ENCODE measurements at regions not wholly inside any gene's neighbourhood (a gene's known extent, or its start where the extent isn't known, plus 50 kb on each side); places are given as distances from the start of the nearest gene placed in this dataset.

- ChIA-PET POLR2A (no interaction called here), CTCF (interaction anchor here (1.3 kb wide), 1 partner anchor 38 kb away, joined by 3 read pairs; no protein-coding TSS in a partner anchor)
- no peak for TF ChIP-seq CTCF (IDR thresholded peaks at IDR 0.05; ENCODE audit: control extremely low read depth, extremely low read depth, low read depth, missing control alignments)
- DNase-seq (ENCODE audit: extremely low spot score) = no peak
These were observed 518.5 kb downstream of the PTPRU start for GRCh38 chr1:29754573-29755375.

DNA sequence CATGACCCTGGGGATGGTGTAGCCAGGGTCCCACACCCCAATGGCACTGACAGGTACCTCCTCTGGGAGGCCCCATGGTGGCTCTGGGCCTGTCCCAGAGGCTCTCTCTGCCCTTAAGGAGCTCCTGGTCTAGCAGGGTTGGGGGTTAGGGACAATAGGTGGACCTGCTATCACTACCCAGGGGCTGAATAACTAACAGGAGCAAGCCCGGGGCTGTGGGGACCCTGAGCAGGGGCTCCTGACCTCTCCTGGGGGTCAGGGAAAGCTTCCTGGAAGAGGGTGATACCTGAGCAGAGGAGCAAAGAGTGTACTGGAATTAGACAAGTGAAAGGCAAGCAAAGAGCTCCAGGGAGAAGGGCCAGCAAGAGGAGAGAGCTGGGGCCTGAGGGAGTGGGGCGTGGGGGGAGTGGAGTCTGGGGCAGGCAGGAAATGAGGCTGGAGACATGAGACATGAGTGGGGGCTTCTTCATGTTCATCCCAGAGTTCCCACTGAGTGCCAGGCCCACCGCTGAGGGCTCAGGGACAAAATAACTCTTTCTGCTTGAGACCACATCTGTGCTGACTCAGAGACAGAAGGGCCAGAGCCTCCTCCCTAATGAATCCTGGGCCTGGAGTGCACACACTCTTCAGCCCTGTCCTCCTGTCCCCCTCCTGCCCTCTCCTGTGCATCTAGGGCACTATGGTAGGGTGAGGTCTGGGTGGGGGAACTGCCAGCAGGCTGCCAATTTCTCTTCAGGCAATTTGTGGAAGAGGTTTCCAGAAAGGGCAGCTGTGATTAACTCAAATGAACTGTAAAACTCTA is 517.6 kb downstream of the PTPRU start:
- TF ChIP-seq CTCF (IDR thresholded peaks at IDR 0.05; ENCODE audit: control extremely low read depth, extremely low read depth, low read depth, missing control alignments) = no peak
- CTCF ChIA-PET = no interaction called here
- POLR2A ChIA-PET = no interaction called here
- DNase-seq (ENCODE audit: extremely low spot score) = no peak

GRCh38 chr1:29753244-29753643 is 516.9 kb downstream of the PTPRU start:
- ChIA-PET POLR2A (no interaction called here), CTCF (no interaction called here)
- DNase-seq (ENCODE audit: extremely low spot score) = no peak
- TF ChIP-seq CTCF (IDR thresholded peaks at IDR 0.05; ENCODE audit: control extremely low read depth, extremely low read depth, low read depth, missing control alignments) = no peak

DNA sequence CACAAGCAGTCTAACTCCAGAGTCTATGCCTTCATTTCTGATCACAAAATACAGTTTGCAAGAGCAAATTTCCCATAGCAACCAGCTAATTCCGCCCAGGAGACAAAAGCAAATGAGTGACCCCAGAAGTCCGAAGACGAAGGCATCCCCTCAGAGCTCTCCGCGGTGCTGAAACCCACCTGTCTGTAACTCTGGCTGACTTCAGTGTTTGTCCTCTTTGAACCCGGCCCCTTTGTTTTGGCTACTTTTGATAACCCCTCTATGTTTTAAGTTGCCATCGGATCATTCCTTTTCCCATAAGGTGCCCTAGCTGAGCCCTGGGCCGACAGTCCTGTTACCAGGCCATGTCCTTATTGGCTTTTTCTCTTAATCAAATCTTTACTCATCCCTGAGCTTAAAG is 515.8 kb downstream of the PTPRU start:
- ChIA-PET POLR2A (no interaction called here), CTCF (no interaction called here)
- no peak for TF ChIP-seq CTCF (IDR thresholded peaks at IDR 0.05; ENCODE audit: control extremely low read depth, extremely low read depth, low read depth, missing control alignments)
- no peak for DNase-seq (ENCODE audit: extremely low spot score)

DNA sequence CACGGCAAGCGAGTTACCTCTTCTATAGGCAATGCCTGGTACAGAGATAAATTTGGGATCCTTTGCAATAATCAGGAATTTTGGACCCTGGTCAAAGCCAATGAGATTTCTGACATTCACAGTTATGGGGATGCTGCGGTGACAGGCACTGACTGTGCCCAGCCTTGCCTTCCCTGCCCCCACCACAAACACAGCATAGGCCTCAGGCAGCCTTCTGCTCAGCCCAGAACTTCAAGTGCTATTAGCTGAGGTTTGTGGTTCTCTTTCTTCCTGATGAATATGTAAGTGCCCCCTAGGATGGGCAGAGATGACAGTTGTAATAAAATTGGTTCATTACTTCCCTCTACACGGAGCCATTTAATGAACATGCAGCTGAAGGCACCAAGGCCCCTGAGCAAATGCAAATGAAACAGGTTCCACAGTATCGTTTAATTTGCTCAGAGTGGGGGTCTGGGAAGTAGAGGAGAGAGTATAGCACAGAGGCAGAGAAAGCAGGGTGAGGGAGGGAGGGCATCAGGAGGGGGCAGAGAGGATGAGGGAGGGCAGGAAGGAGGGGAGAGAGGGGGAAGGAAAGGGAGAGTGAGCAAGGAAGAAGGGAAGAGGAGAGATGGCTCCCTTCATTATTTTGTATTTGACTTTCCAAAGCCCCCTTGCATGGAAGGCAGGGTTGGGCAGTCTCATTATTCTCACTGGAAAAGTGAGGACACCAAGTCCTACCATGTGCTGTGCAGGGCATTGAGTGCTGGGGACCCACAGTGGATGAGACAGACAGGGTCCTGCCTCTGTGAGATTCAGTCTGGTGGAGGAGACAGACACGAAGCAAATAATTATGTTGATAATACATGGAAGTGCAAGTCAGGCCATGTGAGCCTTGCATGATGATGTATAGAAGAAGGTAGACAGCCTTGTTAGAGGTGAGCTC is 513.0 kb downstream of the PTPRU start:
- no peak for DNase-seq (ENCODE audit: extremely low spot score)
- CTCF ChIA-PET = no interaction called here
- TF ChIP-seq CTCF (IDR thresholded peaks at IDR 0.05; ENCODE audit: control extremely low read depth, extremely low read depth, low read depth, missing control alignments) = no peak

GRCh38 chr1:29747196-29747595 is 510.9 kb downstream of the PTPRU start:
- TF ChIP-seq CTCF (IDR thresholded peaks at IDR 0.05; ENCODE audit: control extremely low read depth, extremely low read depth, low read depth, missing control alignments) = no peak
- POLR2A ChIA-PET = no interaction called here
- CTCF ChIA-PET = no interaction called here
- no peak for DNase-seq (ENCODE audit: extremely low spot score)

More for the DNA sequence above, 513.0 kb downstream of the PTPRU start:
- POLR2A ChIA-PET = no interaction called here

Measured in GM10248 (cell line).